ENCODE measurements at regions not wholly inside any gene's neighbourhood (a gene's known extent, or its start where the extent isn't known, plus 50 kb on each side); places are given as distances from the start of the nearest gene placed in this dataset.

DNA sequence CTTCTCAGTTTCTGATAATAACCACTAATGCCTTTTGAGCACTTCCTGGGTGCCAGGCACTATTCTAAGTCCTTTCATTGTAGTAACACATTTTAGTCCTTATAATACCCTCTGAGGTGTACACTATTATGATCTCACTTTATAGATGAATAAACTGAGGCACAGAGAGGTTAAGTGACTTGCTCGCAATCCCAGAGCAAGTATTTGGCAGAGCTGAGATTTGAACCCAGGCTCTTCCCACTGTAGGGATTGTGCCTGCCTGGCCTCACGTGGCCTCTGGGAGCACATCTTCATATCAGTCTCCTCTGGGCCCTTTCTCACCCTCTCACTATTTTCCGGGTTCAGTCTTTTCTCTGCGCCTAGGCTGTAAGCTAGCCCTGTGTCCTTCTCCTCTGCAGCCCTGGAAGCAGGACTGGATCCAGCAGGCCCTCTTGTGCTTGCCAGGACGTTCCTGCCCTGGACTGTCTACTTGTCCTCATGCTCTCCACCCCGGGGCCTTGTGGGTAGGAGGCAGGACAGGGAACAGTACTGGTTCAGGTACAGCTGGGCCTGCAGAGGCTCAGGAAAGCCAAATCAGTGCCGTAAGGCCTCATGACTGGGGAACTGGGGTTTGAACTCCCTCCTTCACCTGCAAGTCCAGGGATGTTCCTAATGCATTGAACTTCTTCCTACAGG lies 139.6 kb downstream of the VEGFA start (continued):
- TF ChIP-seq, protein P1, sequence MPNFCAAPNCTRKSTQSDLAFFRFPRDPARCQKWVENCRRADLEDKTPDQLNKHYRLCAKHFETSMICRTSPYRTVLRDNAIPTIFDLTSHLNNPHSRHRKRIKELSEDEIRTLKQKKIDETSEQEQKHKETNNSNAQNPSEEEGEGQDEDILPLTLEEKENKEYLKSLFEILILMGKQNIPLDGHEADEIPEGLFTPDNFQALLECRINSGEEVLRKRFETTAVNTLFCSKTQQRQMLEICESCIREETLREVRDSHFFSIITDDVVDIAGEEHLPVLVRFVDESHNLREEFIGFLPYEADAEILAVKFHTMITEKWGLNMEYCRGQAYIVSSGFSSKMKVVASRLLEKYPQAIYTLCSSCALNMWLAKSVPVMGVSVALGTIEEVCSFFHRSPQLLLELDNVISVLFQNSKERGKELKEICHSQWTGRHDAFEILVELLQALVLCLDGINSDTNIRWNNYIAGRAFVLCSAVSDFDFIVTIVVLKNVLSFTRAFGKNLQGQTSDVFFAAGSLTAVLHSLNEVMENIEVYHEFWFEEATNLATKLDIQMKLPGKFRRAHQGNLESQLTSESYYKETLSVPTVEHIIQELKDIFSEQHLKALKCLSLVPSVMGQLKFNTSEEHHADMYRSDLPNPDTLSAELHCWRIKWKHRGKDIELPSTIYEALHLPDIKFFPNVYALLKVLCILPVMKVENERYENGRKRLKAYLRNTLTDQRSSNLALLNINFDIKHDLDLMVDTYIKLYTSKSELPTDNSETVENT (CRISPR knock-in tag; IDR thresholded peaks at IDR 0.05): no peak
- TF ChIP-seq HEY1 (CRISPR knock-in tag; IDR thresholded peaks at IDR 0.05; ENCODE audit: borderline replicate concordance): no peak
- TF ChIP-seq, protein P2, sequence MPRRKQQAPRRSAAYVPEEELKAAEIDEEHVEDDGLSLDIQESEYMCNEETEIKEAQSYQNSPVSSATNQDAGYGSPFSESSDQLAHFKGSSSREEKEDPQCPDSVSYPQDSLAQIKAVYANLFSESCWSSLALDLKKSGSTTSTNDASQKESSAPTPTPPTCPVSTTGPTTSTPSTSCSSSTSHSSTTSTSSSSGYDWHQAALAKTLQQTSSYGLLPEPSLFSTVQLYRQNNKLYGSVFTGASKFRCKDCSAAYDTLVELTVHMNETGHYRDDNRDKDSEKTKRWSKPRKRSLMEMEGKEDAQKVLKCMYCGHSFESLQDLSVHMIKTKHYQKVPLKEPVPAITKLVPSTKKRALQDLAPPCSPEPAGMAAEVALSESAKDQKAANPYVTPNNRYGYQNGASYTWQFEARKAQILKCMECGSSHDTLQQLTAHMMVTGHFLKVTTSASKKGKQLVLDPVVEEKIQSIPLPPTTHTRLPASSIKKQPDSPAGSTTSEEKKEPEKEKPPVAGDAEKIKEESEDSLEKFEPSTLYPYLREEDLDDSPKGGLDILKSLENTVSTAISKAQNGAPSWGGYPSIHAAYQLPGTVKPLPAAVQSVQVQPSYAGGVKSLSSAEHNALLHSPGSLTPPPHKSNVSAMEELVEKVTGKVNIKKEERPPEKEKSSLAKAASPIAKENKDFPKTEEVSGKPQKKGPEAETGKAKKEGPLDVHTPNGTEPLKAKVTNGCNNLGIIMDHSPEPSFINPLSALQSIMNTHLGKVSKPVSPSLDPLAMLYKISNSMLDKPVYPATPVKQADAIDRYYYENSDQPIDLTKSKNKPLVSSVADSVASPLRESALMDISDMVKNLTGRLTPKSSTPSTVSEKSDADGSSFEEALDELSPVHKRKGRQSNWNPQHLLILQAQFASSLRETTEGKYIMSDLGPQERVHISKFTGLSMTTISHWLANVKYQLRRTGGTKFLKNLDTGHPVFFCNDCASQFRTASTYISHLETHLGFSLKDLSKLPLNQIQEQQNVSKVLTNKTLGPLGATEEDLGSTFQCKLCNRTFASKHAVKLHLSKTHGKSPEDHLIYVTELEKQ (CRISPR knock-in tag; IDR thresholded peaks at IDR 0.05): peak; percentile 81
- TF ChIP-seq, protein P3, sequence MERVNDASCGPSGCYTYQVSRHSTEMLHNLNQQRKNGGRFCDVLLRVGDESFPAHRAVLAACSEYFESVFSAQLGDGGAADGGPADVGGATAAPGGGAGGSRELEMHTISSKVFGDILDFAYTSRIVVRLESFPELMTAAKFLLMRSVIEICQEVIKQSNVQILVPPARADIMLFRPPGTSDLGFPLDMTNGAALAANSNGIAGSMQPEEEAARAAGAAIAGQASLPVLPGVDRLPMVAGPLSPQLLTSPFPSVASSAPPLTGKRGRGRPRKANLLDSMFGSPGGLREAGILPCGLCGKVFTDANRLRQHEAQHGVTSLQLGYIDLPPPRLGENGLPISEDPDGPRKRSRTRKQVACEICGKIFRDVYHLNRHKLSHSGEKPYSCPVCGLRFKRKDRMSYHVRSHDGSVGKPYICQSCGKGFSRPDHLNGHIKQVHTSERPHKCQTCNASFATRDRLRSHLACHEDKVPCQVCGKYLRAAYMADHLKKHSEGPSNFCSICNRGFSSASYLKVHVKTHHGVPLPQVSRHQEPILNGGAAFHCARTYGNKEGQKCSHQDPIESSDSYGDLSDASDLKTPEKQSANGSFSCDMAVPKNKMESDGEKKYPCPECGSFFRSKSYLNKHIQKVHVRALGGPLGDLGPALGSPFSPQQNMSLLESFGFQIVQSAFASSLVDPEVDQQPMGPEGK (CRISPR knock-in tag; IDR thresholded peaks at IDR 0.05; ENCODE audit: borderline replicate concordance): peak; percentile 73; the same call in 1 of the 2 replicates
- TF ChIP-seq, protein P4, sequence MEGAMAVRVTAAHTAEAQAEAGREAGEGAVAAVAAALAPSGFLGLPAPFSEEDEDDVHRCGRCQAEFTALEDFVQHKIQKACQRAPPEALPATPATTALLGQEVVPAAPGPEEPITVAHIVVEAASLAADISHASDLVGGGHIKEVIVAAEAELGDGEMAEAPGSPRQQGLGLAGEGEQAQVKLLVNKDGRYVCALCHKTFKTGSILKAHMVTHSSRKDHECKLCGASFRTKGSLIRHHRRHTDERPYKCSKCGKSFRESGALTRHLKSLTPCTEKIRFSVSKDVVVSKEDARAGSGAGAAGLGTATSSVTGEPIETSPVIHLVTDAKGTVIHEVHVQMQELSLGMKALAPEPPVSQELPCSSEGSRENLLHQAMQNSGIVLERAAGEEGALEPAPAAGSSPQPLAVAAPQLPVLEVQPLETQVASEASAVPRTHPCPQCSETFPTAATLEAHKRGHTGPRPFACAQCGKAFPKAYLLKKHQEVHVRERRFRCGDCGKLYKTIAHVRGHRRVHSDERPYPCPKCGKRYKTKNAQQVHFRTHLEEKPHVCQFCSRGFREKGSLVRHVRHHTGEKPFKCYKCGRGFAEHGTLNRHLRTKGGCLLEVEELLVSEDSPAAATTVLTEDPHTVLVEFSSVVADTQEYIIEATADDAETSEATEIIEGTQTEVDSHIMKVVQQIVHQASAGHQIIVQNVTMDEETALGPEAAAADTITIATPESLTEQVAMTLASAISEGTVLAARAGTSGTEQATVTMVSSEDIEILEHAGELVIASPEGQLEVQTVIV (CRISPR knock-in tag; IDR thresholded peaks at IDR 0.05; ENCODE audit: borderline replicate concordance): no peak
- TF ChIP-seq, protein P5, sequence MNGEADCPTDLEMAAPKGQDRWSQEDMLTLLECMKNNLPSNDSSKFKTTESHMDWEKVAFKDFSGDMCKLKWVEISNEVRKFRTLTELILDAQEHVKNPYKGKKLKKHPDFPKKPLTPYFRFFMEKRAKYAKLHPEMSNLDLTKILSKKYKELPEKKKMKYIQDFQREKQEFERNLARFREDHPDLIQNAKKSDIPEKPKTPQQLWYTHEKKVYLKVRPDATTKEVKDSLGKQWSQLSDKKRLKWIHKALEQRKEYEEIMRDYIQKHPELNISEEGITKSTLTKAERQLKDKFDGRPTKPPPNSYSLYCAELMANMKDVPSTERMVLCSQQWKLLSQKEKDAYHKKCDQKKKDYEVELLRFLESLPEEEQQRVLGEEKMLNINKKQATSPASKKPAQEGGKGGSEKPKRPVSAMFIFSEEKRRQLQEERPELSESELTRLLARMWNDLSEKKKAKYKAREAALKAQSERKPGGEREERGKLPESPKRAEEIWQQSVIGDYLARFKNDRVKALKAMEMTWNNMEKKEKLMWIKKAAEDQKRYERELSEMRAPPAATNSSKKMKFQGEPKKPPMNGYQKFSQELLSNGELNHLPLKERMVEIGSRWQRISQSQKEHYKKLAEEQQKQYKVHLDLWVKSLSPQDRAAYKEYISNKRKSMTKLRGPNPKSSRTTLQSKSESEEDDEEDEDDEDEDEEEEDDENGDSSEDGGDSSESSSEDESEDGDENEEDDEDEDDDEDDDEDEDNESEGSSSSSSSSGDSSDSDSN (IDR thresholded peaks at IDR 0.05; ENCODE audit: borderline replicate concordance in 1 of 2, low read depth in 2 of 2, low read length in 2 of 2): no peak
- 0 out of 2 replicates have a peak, but pooled peaks have one; percentile 49 for TF ChIP-seq KLF6 (CRISPR knock-in tag; IDR thresholded peaks at IDR 0.05; ENCODE audit: borderline replicate concordance)
- no peak for TF ChIP-seq NR4A1 (CRISPR knock-in tag; IDR thresholded peaks at IDR 0.05)
- TF ChIP-seq NR4A1 (tag; IDR thresholded peaks at IDR 0.05): peak; percentile 91
- TF ChIP-seq, protein P6, sequence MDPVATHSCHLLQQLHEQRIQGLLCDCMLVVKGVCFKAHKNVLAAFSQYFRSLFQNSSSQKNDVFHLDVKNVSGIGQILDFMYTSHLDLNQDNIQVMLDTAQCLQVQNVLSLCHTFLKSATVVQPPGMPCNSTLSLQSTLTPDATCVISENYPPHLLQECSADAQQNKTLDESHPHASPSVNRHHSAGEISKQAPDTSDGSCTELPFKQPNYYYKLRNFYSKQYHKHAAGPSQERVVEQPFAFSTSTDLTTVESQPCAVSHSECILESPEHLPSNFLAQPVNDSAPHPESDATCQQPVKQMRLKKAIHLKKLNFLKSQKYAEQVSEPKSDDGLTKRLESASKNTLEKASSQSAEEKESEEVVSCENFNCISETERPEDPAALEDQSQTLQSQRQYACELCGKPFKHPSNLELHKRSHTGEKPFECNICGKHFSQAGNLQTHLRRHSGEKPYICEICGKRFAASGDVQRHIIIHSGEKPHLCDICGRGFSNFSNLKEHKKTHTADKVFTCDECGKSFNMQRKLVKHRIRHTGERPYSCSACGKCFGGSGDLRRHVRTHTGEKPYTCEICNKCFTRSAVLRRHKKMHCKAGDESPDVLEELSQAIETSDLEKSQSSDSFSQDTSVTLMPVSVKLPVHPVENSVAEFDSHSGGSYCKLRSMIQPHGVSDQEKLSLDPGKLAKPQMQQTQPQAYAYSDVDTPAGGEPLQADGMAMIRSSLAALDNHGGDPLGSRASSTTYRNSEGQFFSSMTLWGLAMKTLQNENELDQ (CRISPR knock-in tag; IDR thresholded peaks at IDR 0.05; ENCODE audit: borderline replicate concordance): no peak

Data from K562 (cell line).